ENCODE measurements at regions not wholly inside any gene's neighbourhood (a gene's known extent, or its start where the extent isn't known, plus 50 kb on each side); places are given as distances from the start of the nearest gene placed in this dataset.

GRCh38 chr1:90650401-90650800 lies 66.7 kb downstream of the BARHL2 start:
- in situ Hi-C loops (cut with MboI; ENCODE audit: low pct_unique_long_range_greater_than_20kb, low sequenced_read_pairs) = no loop called here
- DNase-seq = no peak

GRCh38 chr1:90640325-90640724 lies 76.8 kb downstream of the BARHL2 start:
- in situ Hi-C loops (cut with MboI; ENCODE audit: low pct_unique_long_range_greater_than_20kb, low sequenced_read_pairs) = no loop called here
- DNase-seq = no peak

GRCh38 chr1:90622666-90623065 lies 94.4 kb downstream of the BARHL2 start:
- in situ Hi-C loops (cut with MboI; ENCODE audit: low pct_unique_long_range_greater_than_20kb, low sequenced_read_pairs) = no loop called here
- DNase-seq = no peak

GRCh38 chr1:90621986-90622385 lies 95.1 kb downstream of the BARHL2 start:
- no peak for DNase-seq
- in situ Hi-C loops (cut with MboI; ENCODE audit: low pct_unique_long_range_greater_than_20kb, low sequenced_read_pairs) = no loop called here

- in situ Hi-C loops (cut with MboI; ENCODE audit: low pct_unique_long_range_greater_than_20kb, low sequenced_read_pairs) = no loop called here
- peak; percentile 25 for DNase-seq
Measured at GRCh38 chr1:90616395-90616794, 100.7 kb downstream of the BARHL2 start.

GRCh38 chr1:90614872-90615271 lies 102.2 kb downstream of the BARHL2 start:
- in situ Hi-C loops (cut with MboI; ENCODE audit: low pct_unique_long_range_greater_than_20kb, low sequenced_read_pairs) = no loop called here
- peak; percentile 6 for DNase-seq

- in situ Hi-C loops (cut with MboI; ENCODE audit: low pct_unique_long_range_greater_than_20kb, low sequenced_read_pairs) = no loop called here
- peak; percentile 9 for DNase-seq
Measured at GRCh38 chr1:90613371-90613770, 103.7 kb downstream of the BARHL2 start.

- in situ Hi-C loops (cut with MboI; ENCODE audit: low pct_unique_long_range_greater_than_20kb, low sequenced_read_pairs) = no loop called here
- no peak for DNase-seq
Measured at GRCh38 chr1:90612033-90612432, 105.1 kb downstream of the BARHL2 start.

- in situ Hi-C loops (cut with MboI; ENCODE audit: low pct_unique_long_range_greater_than_20kb, low sequenced_read_pairs) = no loop called here
- no peak for DNase-seq
Measured at GRCh38 chr1:90607736-90608135, 109.4 kb downstream of the BARHL2 start.

GRCh38 chr1:90605070-90605469 lies 112.0 kb downstream of the BARHL2 start:
- in situ Hi-C loops (cut with MboI; ENCODE audit: low pct_unique_long_range_greater_than_20kb, low sequenced_read_pairs) = no loop called here
- no peak for DNase-seq

- in situ Hi-C loops (cut with MboI; ENCODE audit: low pct_unique_long_range_greater_than_20kb, low sequenced_read_pairs) = no loop called here
- no peak for DNase-seq
Measured at GRCh38 chr1:90593312-90593711, 123.8 kb downstream of the BARHL2 start.

GRCh38 chr1:90591970-90592356 lies 125.1 kb downstream of the BARHL2 start:
- in situ Hi-C loops (cut with MboI; ENCODE audit: low pct_unique_long_range_greater_than_20kb, low sequenced_read_pairs) = no loop called here
- DNase-seq = no peak

- in situ Hi-C loops (cut with MboI; ENCODE audit: low pct_unique_long_range_greater_than_20kb, low sequenced_read_pairs) = no loop called here
- DNase-seq = no peak
Measured at GRCh38 chr1:90591355-90591969, 125.6 kb downstream of the BARHL2 start.

GRCh38 chr1:90580176-90580575 lies 136.9 kb downstream of the BARHL2 start:
- in situ Hi-C loops (cut with MboI; ENCODE audit: low pct_unique_long_range_greater_than_20kb, low sequenced_read_pairs) = no loop called here
- DNase-seq = no peak

- in situ Hi-C loops (cut with MboI; ENCODE audit: low pct_unique_long_range_greater_than_20kb, low sequenced_read_pairs) = no loop called here
- DNase-seq = peak; percentile 44
Measured at GRCh38 chr1:90579212-90579802, 137.8 kb downstream of the BARHL2 start.

GRCh38 chr1:90574692-90575370 lies 142.3 kb downstream of the BARHL2 start:
- no peak for DNase-seq
- in situ Hi-C loops (cut with MboI; ENCODE audit: low pct_unique_long_range_greater_than_20kb, low sequenced_read_pairs) = no loop called here

GRCh38 chr1:90573736-90574135 lies 143.4 kb downstream of the BARHL2 start:
- in situ Hi-C loops (cut with MboI; ENCODE audit: low pct_unique_long_range_greater_than_20kb, low sequenced_read_pairs) = no loop called here
- DNase-seq = no peak

- no peak for DNase-seq
- in situ Hi-C loops (cut with MboI; ENCODE audit: low pct_unique_long_range_greater_than_20kb, low sequenced_read_pairs) = no loop called here
Measured at GRCh38 chr1:90572446-90572845, 144.7 kb downstream of the BARHL2 start.

- in situ Hi-C loops (cut with MboI; ENCODE audit: low pct_unique_long_range_greater_than_20kb, low sequenced_read_pairs) = no loop called here
- DNase-seq = no peak
Measured at GRCh38 chr1:90568436-90568835, 148.7 kb downstream of the BARHL2 start.

GRCh38 chr1:90564164-90564563 lies 152.9 kb downstream of the BARHL2 start:
- in situ Hi-C loops (cut with MboI; ENCODE audit: low pct_unique_long_range_greater_than_20kb, low sequenced_read_pairs) = no loop called here
- DNase-seq = no peak

- in situ Hi-C loops (cut with MboI; ENCODE audit: low pct_unique_long_range_greater_than_20kb, low sequenced_read_pairs) = no loop called here
Measured at GRCh38 chr1:90562892-90563291, 154.2 kb downstream of the BARHL2 start.

More at GRCh38 chr1:90562892-90563291, 154.2 kb downstream of the BARHL2 start:
- no peak for DNase-seq
